Osteoblast (primary cell): ENCODE measurements at regions not wholly inside any gene's neighbourhood (a gene's known extent, or its start where the extent isn't known, plus 50 kb on each side); places are given as distances from the start of the nearest gene placed in this dataset.

Source experiments
- DNase-seq: peaks from one replicate; pipeline ENCODE4 v3.0.0; 2011; ENCODE audit warnings: low spot score, mixed read lengths; ENCODE audit not compliant: insufficient read length; ENCODE audit errors: missing footprints
- H2AFZ ChIP-seq: 2 replicates; pipeline ENCODE4 v1.6.0; 2011; ENCODE audit warnings: mild to moderate bottlenecking, low read length
- H3K27ac ChIP-seq: 2 replicates; pipeline ENCODE4 v1.5.1; 2011; ENCODE audit warnings: mild to moderate bottlenecking, low read depth, low read length, moderate library complexity
- H3K27me3 ChIP-seq: 2 replicates; pipeline ENCODE4 v1.6.0; 2012; ENCODE audit warnings: mild to moderate bottlenecking, control low read depth, inconsistent platforms, low read length, moderate library complexity; ENCODE audit not compliant: insufficient read depth
- H3K36me3 ChIP-seq: 2 replicates; pipeline ENCODE4 v1.5.1; 2011; ENCODE audit warnings: mild to moderate bottlenecking, low read length, control low read depth, moderate library complexity; ENCODE audit not compliant: insufficient read depth
- H3K4me1 ChIP-seq: 2 replicates; pipeline ENCODE4 v1.5.1; 2011; ENCODE audit warnings: mild to moderate bottlenecking, low read length, control low read depth, moderate library complexity; ENCODE audit not compliant: insufficient read depth
- H3K4me2 ChIP-seq: 2 replicates; pipeline ENCODE4 v1.6.0; 2011; ENCODE audit warnings: mild to moderate bottlenecking, low read length; ENCODE audit not compliant: insufficient read depth
- H3K4me3 ChIP-seq: fragments of 200-600 bp; sonication (generic); 3 replicates; pipeline ENCODE4 v1.5.1; 2012; ENCODE audit warnings: mild to moderate bottlenecking, low read length, inconsistent platforms; ENCODE audit not compliant: insufficient read depth
- H3K79me2 ChIP-seq: 2 replicates; pipeline ENCODE4 v1.6.0; 2012; ENCODE audit warnings: mild to moderate bottlenecking, low read length, control low read depth, inconsistent platforms; ENCODE audit not compliant: insufficient read depth
- H3K9me3 ChIP-seq: 2 replicates; pipeline ENCODE4 v1.5.1; 2011; ENCODE audit warnings: low read depth, low read length, control low read depth
- H4K20me1 ChIP-seq: 2 replicates; pipeline ENCODE4 v1.6.0; 2012; ENCODE audit warnings: mild to moderate bottlenecking, low read length, control low read depth; ENCODE audit not compliant: insufficient read depth
- TF ChIP-seq, protein P1 (sequence below): IDR thresholded peaks from 2 replicates; pipeline ENCODE4 v1.5.1; 2011; ENCODE audit warnings: mild to moderate bottlenecking, low read depth, low read length, moderate library complexity; ENCODE audit errors: extremely low read depth

DNA sequence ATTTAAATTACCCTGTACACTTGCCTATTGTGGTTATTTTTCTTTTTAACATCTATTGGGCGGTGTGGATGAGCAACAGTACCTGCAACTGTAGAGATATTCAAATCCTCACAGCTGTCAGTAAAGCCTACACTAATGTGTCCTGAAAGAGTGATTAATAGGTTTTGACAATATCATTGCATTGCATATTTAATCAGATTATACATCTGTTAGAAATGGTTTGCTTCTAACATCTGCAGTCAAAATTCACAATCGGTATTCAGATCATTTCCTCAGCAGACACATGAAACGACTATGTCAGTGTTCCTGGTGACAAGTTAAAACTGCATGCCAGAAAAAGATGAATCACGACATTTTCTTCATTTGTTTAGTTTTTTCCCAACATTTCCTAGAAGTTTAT, 254.6 kb upstream of the EPHA5 start:
- Histone ChIP-seq H3K27me3 (no peaks in the 10 kb centered on the region), H3K27ac (no peak overlapping the region), H2AFZ (no peak overlapping the region), H3K36me3 (no peaks in the 10 kb centered on the region), H3K4me3 (no peak overlapping the region), H3K9me3 (no peaks in the 10 kb centered on the region), H3K79me2 (no peaks in the 10 kb centered on the region), H4K20me1 (no peaks in the 10 kb centered on the region), H3K4me2 (no peak overlapping the region), H3K4me1 (no peaks in the 10 kb centered on the region)
- TF ChIP-seq, protein P1, sequence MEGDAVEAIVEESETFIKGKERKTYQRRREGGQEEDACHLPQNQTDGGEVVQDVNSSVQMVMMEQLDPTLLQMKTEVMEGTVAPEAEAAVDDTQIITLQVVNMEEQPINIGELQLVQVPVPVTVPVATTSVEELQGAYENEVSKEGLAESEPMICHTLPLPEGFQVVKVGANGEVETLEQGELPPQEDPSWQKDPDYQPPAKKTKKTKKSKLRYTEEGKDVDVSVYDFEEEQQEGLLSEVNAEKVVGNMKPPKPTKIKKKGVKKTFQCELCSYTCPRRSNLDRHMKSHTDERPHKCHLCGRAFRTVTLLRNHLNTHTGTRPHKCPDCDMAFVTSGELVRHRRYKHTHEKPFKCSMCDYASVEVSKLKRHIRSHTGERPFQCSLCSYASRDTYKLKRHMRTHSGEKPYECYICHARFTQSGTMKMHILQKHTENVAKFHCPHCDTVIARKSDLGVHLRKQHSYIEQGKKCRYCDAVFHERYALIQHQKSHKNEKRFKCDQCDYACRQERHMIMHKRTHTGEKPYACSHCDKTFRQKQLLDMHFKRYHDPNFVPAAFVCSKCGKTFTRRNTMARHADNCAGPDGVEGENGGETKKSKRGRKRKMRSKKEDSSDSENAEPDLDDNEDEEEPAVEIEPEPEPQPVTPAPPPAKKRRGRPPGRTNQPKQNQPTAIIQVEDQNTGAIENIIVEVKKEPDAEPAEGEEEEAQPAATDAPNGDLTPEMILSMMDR: no peak
- DNase-seq: no peak

DNA sequence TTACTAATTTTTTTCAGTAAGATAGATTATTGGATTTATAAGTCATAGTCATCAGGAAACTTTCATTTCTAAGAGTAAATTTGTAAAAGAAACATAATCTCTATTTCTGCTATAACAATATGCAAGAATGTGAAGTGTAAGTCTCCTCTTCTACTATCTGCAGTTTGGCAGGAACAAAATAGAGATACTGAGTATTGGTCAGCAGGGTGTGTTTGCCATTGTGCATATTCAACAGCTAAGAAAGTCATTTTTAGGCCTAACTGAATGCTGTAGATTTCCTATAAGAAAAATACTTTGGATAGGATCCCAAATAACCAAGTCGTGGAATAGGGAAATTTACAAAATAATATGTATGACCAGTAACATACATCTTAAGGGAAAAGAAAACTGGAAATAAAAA, 253.3 kb upstream of the EPHA5 start:
- H3K79me2 ChIP-seq: no peaks in the 10 kb centered on the region
- H3K4me3 ChIP-seq: no peak overlapping the region
- no peak for DNase-seq
- no peaks in the 10 kb centered on the region for H3K27me3 ChIP-seq
- TF ChIP-seq, protein P1: no peak
- H3K9me3 ChIP-seq: no peaks in the 10 kb centered on the region
- no peaks in the 10 kb centered on the region for H3K4me1 ChIP-seq
- no peaks in the 10 kb centered on the region for H4K20me1 ChIP-seq
- no peak overlapping the region for H2AFZ ChIP-seq
- no peak overlapping the region for H3K4me2 ChIP-seq
- H3K36me3 ChIP-seq: no peaks in the 10 kb centered on the region
- no peak overlapping the region for H3K27ac ChIP-seq

DNA sequence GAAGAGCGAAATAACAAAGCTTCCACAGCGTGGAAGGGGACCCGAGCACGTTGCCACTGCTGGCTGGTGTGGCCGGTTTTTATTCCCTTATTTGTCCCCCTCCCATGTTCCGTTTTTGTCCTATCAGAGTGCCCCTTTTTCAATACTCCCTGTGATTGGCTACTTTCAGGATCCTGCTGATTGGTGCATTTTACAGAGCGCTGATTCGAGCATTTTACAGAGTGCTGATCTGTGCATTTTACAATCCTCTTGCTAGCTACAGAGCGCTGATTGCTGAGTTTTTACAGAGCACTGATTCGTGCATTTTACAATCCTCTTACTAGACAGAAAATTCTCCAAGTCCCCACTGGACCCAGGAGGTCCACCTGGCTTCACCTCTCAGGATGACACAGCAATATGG, 250.9 kb upstream of the EPHA5 start:
- Histone ChIP-seq H3K79me2 (no peaks in the 10 kb centered on the region), H3K4me3 (no peak overlapping the region), H3K4me1 (no peaks in the 10 kb centered on the region), H3K27me3 (no peaks in the 10 kb centered on the region), H4K20me1 (no peaks in the 10 kb centered on the region), H3K4me2 (no peak overlapping the region), H3K9me3 (no peaks in the 10 kb centered on the region), H3K27ac (no peak overlapping the region), H2AFZ (no peak overlapping the region), H3K36me3 (no peaks in the 10 kb centered on the region)
- TF ChIP-seq, protein P1: no peak
- DNase-seq: no peak

DNA sequence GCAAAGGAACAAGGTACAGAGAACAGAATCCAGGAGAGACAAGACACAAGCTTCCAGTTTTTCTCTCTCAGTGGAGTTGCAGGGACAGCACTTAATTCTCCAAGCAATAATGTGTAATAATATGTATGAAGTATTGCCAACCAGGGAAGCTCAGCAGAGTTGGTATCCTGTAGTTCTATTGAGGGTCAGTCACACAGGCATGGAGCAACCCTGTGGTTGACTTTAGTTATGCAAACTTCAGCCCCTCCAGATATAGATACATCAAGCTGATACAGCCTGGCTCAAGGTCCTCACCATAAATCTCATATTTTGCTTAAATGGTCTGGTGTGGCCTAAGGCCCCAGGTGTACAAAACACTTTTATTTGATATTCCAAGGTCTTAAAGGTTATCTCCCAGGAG, 248.6 kb upstream of the EPHA5 start:
- Histone ChIP-seq H3K4me3 (no peak overlapping the region), H3K4me1 (no peaks in the 10 kb centered on the region), H3K79me2 (no peaks in the 10 kb centered on the region), H4K20me1 (no peaks in the 10 kb centered on the region), H3K9me3 (no peaks in the 10 kb centered on the region), H2AFZ (no peak overlapping the region), H3K27ac (no peak overlapping the region), H3K36me3 (no peaks in the 10 kb centered on the region), H3K27me3 (no peaks in the 10 kb centered on the region), H3K4me2 (no peak overlapping the region)
- TF ChIP-seq, protein P1: no peak
- no peak for DNase-seq
